ENCODE measurements at regions not wholly inside any gene's neighbourhood (a gene's known extent, or its start where the extent isn't known, plus 50 kb on each side); places are given as distances from the start of the nearest gene placed in this dataset.

DNA sequence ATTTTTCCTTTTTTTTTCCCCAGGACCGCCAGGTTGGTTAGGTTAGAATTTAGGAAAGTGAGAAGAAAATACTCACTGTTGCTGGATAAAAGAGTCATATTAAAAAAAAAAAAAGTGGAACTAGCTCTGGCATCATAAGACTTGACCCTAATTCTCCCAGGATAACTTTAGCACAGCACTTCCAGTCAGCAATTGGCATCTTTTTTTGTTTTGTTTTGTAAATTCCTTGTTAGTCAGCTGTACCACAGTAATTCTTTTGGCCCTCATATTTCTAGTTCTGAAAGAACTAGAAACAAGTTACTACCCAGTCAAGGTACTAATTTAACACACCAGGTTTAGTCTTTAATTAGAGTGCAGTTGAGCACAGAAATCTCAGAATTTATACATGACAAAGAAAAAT is 873.5 kb upstream of the POU3F3 start:
- no peak for TF ChIP-seq CTCF (IDR thresholded peaks at IDR 0.05; ENCODE audit: unreplicated experiment)
- H3K4me1 Mint-ChIP-seq (ENCODE audit: low read depth, unreplicated experiment), result no peaks in the 10 kb centered on the region
- peaks cover 2% of the 10 kb centered on the region for H3K9me3 Mint-ChIP-seq (ENCODE audit: low read depth, unreplicated experiment)
- no peak for DNase-seq
- BruUV-seq (replicated peaks), result no TSS peak
- H3K27ac Mint-ChIP-seq (ENCODE audit: unreplicated experiment), result no peak overlapping the region
- no peaks in the 10 kb centered on the region for H3K36me3 Mint-ChIP-seq (ENCODE audit: insufficient read depth, unreplicated experiment)
- no peaks in the 10 kb centered on the region for H3K27me3 Mint-ChIP-seq (ENCODE audit: unreplicated experiment)
- no peak overlapping the region for H3K4me3 Mint-ChIP-seq (ENCODE audit: low read depth, unreplicated experiment)
- intact Hi-C loops (cut with micrococcal nuclease; ENCODE audit: unreplicated experiment), result no loop called here
- CTCF ChIA-PET, result no interaction called here

DNA sequence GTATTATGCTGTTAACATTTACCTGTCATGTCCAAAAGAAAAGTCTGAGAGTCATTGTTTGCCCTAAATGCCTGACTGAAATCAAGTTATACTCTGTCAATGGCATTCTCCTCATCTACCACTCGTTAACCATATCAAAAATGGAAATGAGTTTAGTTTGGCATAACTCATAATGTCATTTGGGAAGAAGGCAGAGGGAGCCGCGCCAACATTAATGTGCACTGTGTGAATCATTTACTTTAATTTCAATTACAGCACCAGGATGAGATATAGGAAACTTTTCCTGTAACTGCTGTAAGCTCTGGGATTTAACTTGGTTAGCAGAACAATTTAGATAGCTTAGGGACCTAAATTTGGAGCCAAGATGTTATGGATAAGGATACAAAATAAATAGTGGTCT is 871.2 kb upstream of the POU3F3 start:
- CTCF ChIA-PET, result no interaction called here
- TF ChIP-seq CTCF (IDR thresholded peaks at IDR 0.05; ENCODE audit: unreplicated experiment), result no peak
- intact Hi-C loops (cut with micrococcal nuclease; ENCODE audit: unreplicated experiment), result no loop called here
- H3K4me1 Mint-ChIP-seq (ENCODE audit: low read depth, unreplicated experiment), result no peaks in the 10 kb centered on the region
- BruUV-seq (replicated peaks), result no TSS peak
- peaks cover 2% of the 10 kb centered on the region for H3K9me3 Mint-ChIP-seq (ENCODE audit: low read depth, unreplicated experiment)
- H3K27ac Mint-ChIP-seq (ENCODE audit: unreplicated experiment), result no peak overlapping the region
- H3K4me3 Mint-ChIP-seq (ENCODE audit: low read depth, unreplicated experiment), result no peak overlapping the region
- no peaks in the 10 kb centered on the region for H3K27me3 Mint-ChIP-seq (ENCODE audit: unreplicated experiment)
- no peaks in the 10 kb centered on the region for H3K36me3 Mint-ChIP-seq (ENCODE audit: insufficient read depth, unreplicated experiment)
- no peak for DNase-seq

DNA sequence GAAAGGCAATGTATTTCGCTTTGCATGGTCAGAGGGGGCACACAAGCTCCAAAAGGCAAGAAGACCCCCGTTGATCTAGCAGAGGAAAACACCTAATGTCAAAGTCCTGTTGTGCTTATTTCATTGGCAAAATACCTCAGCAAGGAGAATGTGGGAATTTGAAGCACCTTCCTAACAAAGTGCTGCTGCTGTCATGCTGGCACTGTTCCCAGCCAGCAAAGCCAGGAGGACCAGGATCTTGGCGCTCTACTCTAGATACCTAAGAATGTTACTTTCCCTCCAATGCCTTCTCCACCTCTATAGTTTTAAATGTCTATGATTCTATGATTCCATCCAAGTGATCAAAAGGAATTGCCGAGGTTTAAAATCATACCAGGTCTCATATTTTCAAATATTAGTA is 867.9 kb upstream of the POU3F3 start:
- no peaks in the 10 kb centered on the region for H3K27me3 Mint-ChIP-seq (ENCODE audit: unreplicated experiment)
- H3K4me3 Mint-ChIP-seq (ENCODE audit: low read depth, unreplicated experiment), result no peak overlapping the region
- BruUV-seq (replicated peaks), result no TSS peak
- DNase-seq, result no peak
- no peak for TF ChIP-seq CTCF (IDR thresholded peaks at IDR 0.05; ENCODE audit: unreplicated experiment)
- CTCF ChIA-PET, result no interaction called here
- H3K27ac Mint-ChIP-seq (ENCODE audit: unreplicated experiment), result no peak overlapping the region
- no peaks in the 10 kb centered on the region for H3K36me3 Mint-ChIP-seq (ENCODE audit: insufficient read depth, unreplicated experiment)
- H3K9me3 Mint-ChIP-seq (ENCODE audit: low read depth, unreplicated experiment), result peaks cover 7% of the 10 kb centered on the region
- intact Hi-C loops (cut with micrococcal nuclease; ENCODE audit: unreplicated experiment), result no loop called here
- H3K4me1 Mint-ChIP-seq (ENCODE audit: low read depth, unreplicated experiment), result no peaks in the 10 kb centered on the region

DNA sequence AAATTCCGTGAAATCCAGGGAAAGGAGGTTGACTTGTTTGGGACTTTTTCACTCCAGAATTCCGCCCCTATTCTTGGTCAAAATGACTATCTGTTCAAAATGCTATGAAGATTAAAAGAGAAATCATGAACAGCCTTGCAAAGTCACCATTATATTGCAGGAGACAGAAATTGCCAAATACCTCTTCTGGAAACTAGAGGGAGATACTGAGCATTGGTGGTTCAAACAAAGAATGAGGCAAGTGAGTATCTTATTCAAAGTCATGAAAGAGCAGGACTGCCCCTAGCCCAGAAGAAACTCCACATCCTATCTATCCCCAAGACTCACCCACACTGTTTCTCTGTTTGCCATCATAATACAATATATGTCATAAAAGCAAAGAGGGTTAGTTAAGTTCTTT is 862.3 kb upstream of the POU3F3 start:
- H3K4me3 Mint-ChIP-seq (ENCODE audit: low read depth, unreplicated experiment), result no peak overlapping the region
- H3K9me3 Mint-ChIP-seq (ENCODE audit: low read depth, unreplicated experiment), result peaks cover 13% of the 10 kb centered on the region
- no TSS peak for BruUV-seq (replicated peaks)
- H3K27ac Mint-ChIP-seq (ENCODE audit: unreplicated experiment), result no peak overlapping the region
- no peaks in the 10 kb centered on the region for H3K4me1 Mint-ChIP-seq (ENCODE audit: low read depth, unreplicated experiment)
- no peaks in the 10 kb centered on the region for H3K27me3 Mint-ChIP-seq (ENCODE audit: unreplicated experiment)
- DNase-seq, result no peak
- no peaks in the 10 kb centered on the region for H3K36me3 Mint-ChIP-seq (ENCODE audit: insufficient read depth, unreplicated experiment)
- intact Hi-C loops (cut with micrococcal nuclease; ENCODE audit: unreplicated experiment), result no loop called here
- CTCF ChIA-PET, result no interaction called here
- TF ChIP-seq CTCF (IDR thresholded peaks at IDR 0.05; ENCODE audit: unreplicated experiment), result no peak

DNA sequence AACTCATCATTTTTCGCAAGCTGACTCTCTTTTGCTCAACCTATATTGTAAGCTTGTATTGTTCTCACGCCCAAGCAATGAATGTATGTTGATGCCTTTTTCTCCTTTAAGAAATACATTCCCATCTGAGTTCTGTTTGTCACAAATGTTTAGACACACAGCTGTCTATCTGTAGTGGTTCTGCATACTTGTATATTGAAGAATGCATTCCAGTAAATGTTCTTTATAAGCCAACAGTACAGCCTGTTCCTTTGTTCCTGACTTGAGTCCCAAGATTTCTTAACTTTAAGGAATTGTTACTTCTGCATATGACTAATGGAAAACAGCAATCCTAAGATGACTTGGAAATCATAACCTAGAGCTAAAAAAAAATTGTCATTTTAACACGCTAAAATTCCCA is 849.1 kb upstream of the POU3F3 start:
- Mint-ChIP-seq H3K9me3 (ENCODE audit: low read depth, unreplicated experiment) (peaks cover 20% of the 10 kb centered on the region), H3K27ac (ENCODE audit: unreplicated experiment) (no peak overlapping the region), H3K36me3 (ENCODE audit: insufficient read depth, unreplicated experiment) (no peaks in the 10 kb centered on the region), H3K4me1 (ENCODE audit: low read depth, unreplicated experiment) (no peaks in the 10 kb centered on the region), H3K4me3 (ENCODE audit: low read depth, unreplicated experiment) (no peak overlapping the region), H3K27me3 (ENCODE audit: unreplicated experiment) (no peaks in the 10 kb centered on the region)
- no TSS peak for BruUV-seq (replicated peaks)
- no peak for TF ChIP-seq CTCF (IDR thresholded peaks at IDR 0.05; ENCODE audit: unreplicated experiment)
- intact Hi-C loops (cut with micrococcal nuclease; ENCODE audit: unreplicated experiment), result no loop called here
- CTCF ChIA-PET, result no interaction called here
- no peak for DNase-seq

Measured in Calu3 (cell line).